ENCODE measurements at regions not wholly inside any gene's neighbourhood (a gene's known extent, or its start where the extent isn't known, plus 50 kb on each side); places are given as distances from the start of the nearest gene placed in this dataset.

GRCh38 chr4:183380901-183381300 is 58.7 kb upstream of the CLDN24 start:
- SMC1A ChIA-PET (ENCODE audit: uncharacterized antibody, unreplicated experiment) = no interaction called here
- Histone ChIP-seq H3K36me3 (ENCODE audit: control insufficient read depth in 2 of 2, insufficient read depth in 2 of 2, low read length in 1 of 2) (no peaks in the 10 kb centered on the region), H3K27ac (ENCODE audit: control insufficient read depth, insufficient read depth) (no peak overlapping the region), H2AFZ (ENCODE audit: control insufficient read depth, low read depth, low read length) (no peak overlapping the region), H3K9ac (ENCODE audit: control insufficient read depth, insufficient read depth, low read length) (no peak overlapping the region), H3K4me2 (ENCODE audit: control insufficient read depth, insufficient read depth) (no peak overlapping the region), H3K4me3 (no peak overlapping the region), H3K4me1 (ENCODE audit: control insufficient read depth, insufficient read depth, low read length) (no peaks in the 10 kb centered on the region), H3K79me2 (ENCODE audit: control insufficient read depth, insufficient read depth, low read length) (no peaks in the 10 kb centered on the region), H4K20me1 (ENCODE audit: control insufficient read depth, insufficient read depth) (no peaks in the 10 kb centered on the region), H3K9me3 (replicated peaks; ENCODE audit: control insufficient read depth, insufficient read depth, low read length) (no peaks in the 10 kb centered on the region; the same call in 2 of the 3 replicates), H3K27me3 (replicated peaks in 1 of 2; ENCODE audit: control insufficient read depth in 2 of 2, insufficient read depth in 2 of 2, low read length in 1 of 2) (no peaks in the 10 kb centered on the region)
- ATAC-seq (no peak), FAIRE-seq (no peak), DNase-seq (ENCODE audit: low read depth, low spot score) (no peak)
- RAD21 ChIA-PET (ENCODE audit: unreplicated experiment) = no interaction called here
- POLR2A ChIA-PET = no interaction called here
- no peak for TF ChIP-seq TBL1XR1 (IDR thresholded peaks at IDR 0.05; ENCODE audit: low read depth, low read length)
- TF ChIP-seq CBX3 (IDR thresholded peaks at IDR 0.05; ENCODE audit: borderline replicate concordance, low read depth) = no peak
- no peak for TF ChIP-seq NRF1 (conservative IDR thresholded peaks at IDR 0.05; ENCODE audit: low read depth, low read length)
- no peak for TF ChIP-seq JUND (IDR thresholded peaks at IDR 0.05; ENCODE audit: low read depth, low read length)
- no peak for TF ChIP-seq ATF7 (IDR thresholded peaks at IDR 0.05; ENCODE audit: low read depth)
- TF ChIP-seq ZBTB33 (IDR thresholded peaks at IDR 0.05) = no peak
- TF ChIP-seq E2F4 (IDR thresholded peaks at IDR 0.05; ENCODE audit: low read depth, low read length) = no peak
- TF ChIP-seq PML (IDR thresholded peaks at IDR 0.05; ENCODE audit: low read length) = no peak
- CTCF ChIA-PET = no interaction called here
- BruUV-seq (replicated peaks) = no TSS peak
- in situ Hi-C loops (cut with MboI) = no loop called here
- intact Hi-C loops (cut with micrococcal nuclease; ENCODE audit: unreplicated experiment) = no loop called here
- 36% methylated on average over 4 of the region's 4 CpGs for WGBS (ENCODE audit: insufficient coverage, insufficient replicate concordance, low lambda C conversion rate, missing lambda C conversion rate)

Measured in GM12878 (cell line).